H54 (cell line): ENCODE measurements at regions not wholly inside any gene's neighbourhood (a gene's known extent, or its start where the extent isn't known, plus 50 kb on each side); places are given as distances from the start of the nearest gene placed in this dataset.
A peak's percentile ranks its signal among the peaks of the same experiment; 100 is the strongest.
"Not testable (repeated sequence)": the region's sequence is repeated elsewhere in the genome, so short reads cannot be mapped to it uniquely, and the experiment has no call there.

Source experiments
- DNase-seq: peaks from one replicate; pipeline ENCODE4 v3.0.0; 2011; ENCODE audit warnings: low spot score, mixed read lengths; ENCODE audit not compliant: insufficient read length
- FAIRE-seq: peaks from 3 replicates; lab custom pipeline; 2011; peaks lifted over from hg19 to GRCh38; lab: Jason Lieb, UNC
- POLR2A ChIP-seq: IDR thresholded peaks from 2 replicates; pipeline ENCODE4 v1.6.1; 2011; ENCODE audit warnings: low read depth, mild to moderate bottlenecking, low read length

DNA sequence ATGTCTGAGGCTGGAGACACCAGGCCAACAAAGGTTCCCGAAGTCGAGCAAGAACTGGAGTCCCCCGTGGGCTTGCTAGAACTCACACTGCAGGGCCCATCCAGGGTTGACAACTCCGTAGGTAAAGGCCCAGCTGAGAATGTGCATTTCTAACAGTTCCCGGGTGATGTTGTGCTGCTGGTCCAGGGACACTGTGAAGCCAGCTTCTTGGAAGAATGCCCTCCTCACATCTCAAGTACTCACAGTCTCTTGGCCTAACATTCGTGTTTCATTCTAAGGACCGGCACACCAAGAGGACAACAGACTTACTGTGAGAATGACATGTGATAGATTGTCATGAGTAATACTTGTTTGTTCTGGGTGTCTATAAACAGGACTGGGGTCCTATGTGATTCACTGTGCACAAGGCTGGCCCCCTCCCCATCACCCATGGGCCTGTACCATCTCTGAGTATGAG is 682.3 kb upstream of the IGFBP3 start:
- no peak for TF ChIP-seq POLR2A
- DNase-seq (no peak), FAIRE-seq (no peak)

DNA sequence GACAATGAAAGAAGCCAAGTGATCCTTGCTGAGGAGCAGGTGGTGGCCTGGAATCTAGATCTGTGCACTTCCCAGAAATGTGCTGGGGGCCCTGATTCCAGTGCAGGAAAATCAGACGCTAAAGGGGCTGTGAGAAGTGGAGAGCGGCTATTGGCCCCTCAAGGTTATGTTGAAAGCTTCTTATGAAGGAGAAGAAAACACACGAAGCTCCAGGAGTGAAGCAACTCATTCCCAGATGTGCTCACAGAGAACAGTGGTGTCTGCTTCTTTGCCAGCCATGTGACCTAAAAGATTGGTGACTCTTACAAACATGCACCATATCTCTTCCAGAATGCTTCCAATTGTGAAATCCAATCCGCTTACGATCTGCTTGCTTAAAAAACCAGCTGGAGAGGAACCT is 679.3 kb upstream of the IGFBP3 start:
- TF ChIP-seq POLR2A, result no peak
- DNase-seq, result no peak
- FAIRE-seq, result no peak

DNA sequence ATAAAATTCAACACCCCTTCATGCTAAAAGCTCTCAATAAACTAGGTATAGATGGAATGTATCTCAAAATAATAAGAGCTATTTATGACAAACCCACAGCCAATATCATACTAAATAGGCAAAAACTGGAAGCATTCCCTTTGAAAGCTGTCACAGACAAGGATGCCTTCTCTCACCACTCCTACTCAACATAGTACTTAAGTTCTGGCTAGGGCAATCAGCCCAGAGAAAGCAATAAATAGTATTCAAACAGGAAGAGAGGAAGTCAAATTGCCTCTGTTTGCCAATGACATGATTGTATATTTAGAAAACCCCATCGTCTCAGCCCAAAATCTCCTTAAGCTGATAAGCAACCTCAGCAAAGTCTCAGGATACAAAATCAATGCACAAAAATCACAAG is 673.8 kb upstream of the IGFBP3 start:
- not testable (repeated sequence) for FAIRE-seq, DNase-seq

- DNase-seq, FAIRE-seq: not testable (repeated sequence)
These were observed 670.1 kb upstream of the IGFBP3 start for GRCh38 chr7:46590918-46591905.

DNA sequence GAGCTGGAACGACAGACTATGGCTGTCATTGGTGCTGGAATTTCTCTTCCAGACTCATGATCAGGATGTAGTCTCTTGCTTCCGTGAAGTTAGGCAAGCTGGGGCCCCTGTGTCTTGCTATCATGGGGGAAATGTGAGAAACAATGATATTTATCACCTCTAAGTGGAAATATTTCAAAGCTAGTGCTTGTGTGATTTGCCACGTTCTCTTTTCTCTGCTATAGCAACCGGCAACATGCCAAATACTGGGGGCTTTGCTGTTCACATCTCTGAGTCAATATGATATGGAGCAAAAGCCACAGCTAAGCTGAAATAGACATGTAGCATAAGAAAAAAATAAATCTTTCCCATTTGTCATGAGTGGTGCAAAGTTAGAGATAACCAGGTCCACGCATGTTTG is 668.2 kb upstream of the IGFBP3 start:
- TF ChIP-seq POLR2A, result no peak
- FAIRE-seq, result no peak
- DNase-seq, result no peak

- FAIRE-seq, result no peak
- TF ChIP-seq POLR2A, result no peak
These were observed 665.3 kb upstream of the IGFBP3 start for GRCh38 chr7:46586406-46586805.

DNA sequence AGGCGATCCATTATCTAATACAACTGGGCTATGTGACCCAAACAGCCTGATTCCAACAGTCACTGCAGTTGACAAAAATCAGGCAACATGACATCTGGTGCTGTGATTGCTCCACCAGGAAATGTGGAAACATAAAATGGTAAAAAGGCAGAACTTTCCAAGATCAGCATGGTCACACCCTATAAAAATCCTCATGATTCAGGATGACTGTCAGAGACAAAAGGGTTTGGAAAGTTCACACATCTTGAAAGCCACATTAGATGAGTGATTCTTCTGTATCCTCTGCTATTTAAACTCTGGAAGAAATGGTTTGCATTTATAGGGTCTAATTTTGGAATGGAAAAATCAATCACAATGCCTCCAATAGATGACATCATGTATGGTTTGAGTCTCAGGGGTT is 662.6 kb upstream of the IGFBP3 start:
- no peak for TF ChIP-seq POLR2A
- DNase-seq, result no peak
- FAIRE-seq, result no peak

More at GRCh38 chr7:46586406-46586805, 665.3 kb upstream of the IGFBP3 start:
- DNase-seq, result no peak

- TF ChIP-seq POLR2A, result no peak
- DNase-seq (no peak), FAIRE-seq (no peak)
These were observed 660.2 kb upstream of the IGFBP3 start for GRCh38 chr7:46581268-46581667.

GRCh38 chr7:46580766-46581165 is 659.7 kb upstream of the IGFBP3 start:
- TF ChIP-seq POLR2A, result no peak
- DNase-seq (no peak), FAIRE-seq (no peak)

- DNase-seq, result no peak
- no peak for FAIRE-seq
- TF ChIP-seq POLR2A, result no peak
These were observed 656.3 kb upstream of the IGFBP3 start for GRCh38 chr7:46577394-46577793.

DNA sequence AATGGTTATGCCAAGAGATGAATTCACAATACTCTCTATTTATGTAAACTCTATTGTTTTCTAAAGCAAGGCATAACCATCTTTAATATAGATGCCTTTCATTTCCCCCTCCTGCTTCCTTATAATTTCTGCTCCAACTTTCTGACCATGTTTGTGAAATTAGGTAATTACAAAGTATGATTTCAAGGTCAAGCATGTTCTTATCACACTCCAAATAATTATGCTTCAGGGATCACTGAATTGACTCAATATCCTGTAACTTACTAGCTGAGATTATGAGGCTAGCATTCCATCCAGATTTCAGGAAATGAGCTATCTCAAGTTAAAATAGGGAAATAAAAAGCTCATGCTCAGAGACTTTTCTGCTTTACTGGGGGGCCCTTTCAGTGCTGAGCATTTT is 655.9 kb upstream of the IGFBP3 start:
- no peak for TF ChIP-seq POLR2A
- no peak for DNase-seq
- FAIRE-seq, result no peak

GRCh38 chr7:46572691-46573090 is 651.6 kb upstream of the IGFBP3 start:
- no peak for TF ChIP-seq POLR2A
- DNase-seq (no peak), FAIRE-seq (no peak)

GRCh38 chr7:46571996-46572395 is 650.9 kb upstream of the IGFBP3 start:
- TF ChIP-seq POLR2A, result no peak
- DNase-seq (no peak), FAIRE-seq (no peak)

DNA sequence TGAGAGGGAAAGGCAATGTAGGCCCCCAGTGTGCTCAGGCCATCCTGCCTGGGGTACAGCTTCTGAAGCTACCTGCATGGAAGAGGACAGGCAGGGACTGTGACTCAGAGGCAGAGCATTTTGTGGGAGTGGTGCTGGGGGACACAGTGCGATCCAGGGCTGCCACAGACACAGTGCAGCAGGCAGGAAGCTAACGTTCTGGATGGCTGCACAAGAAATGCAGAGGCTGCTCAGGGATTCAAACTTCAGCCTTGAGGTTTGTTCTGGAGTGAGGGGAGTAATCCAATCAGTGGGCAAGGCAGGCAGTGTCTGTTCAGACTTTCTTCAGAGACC is 648.0 kb upstream of the IGFBP3 start:
- TF ChIP-seq POLR2A, result no peak
- peak; percentile 23 for DNase-seq
- FAIRE-seq, result peak; percentile 33
